ENCODE measurements at regions not wholly inside any gene's neighbourhood (a gene's known extent, or its start where the extent isn't known, plus 50 kb on each side); places are given as distances from the start of the nearest gene placed in this dataset.

GRCh38 chr11:37689951-37690350, 1091.9 kb upstream of the RAG2 start:
- H3K4me2 ChIP-seq (ENCODE audit: insufficient read depth, low read length) = no peak overlapping the region
- no peaks in the 10 kb centered on the region for H3K79me2 ChIP-seq (ENCODE audit: insufficient read depth, low read length)
- H4K20me1 ChIP-seq (ENCODE audit: insufficient read depth, low read length) = no peaks in the 10 kb centered on the region
- no peaks in the 10 kb centered on the region for H3K27me3 ChIP-seq (ENCODE audit: insufficient read depth, low read length)
- H3K9me3 ChIP-seq (ENCODE audit: low read depth, low read length) = peaks cover 2% of the 10 kb centered on the region
- no peak overlapping the region for H3K27ac ChIP-seq (ENCODE audit: low read depth, low read length)
- no peak for TF ChIP-seq CTCF (IDR thresholded peaks at IDR 0.05; ENCODE audit: extremely low read depth, low read depth, low read length)
- DNase-seq (ENCODE audit: insufficient read length, low spot score, missing footprints) = peak; percentile 42
- H3K4me1 ChIP-seq (ENCODE audit: insufficient read depth, low read length) = peaks cover 2% of the 10 kb centered on the region
- no peak overlapping the region for H2AFZ ChIP-seq (ENCODE audit: low read length)
- H3K36me3 ChIP-seq (ENCODE audit: insufficient read depth, low read length) = no peaks in the 10 kb centered on the region
- H3K4me3 ChIP-seq (ENCODE audit: insufficient read depth, low read length) = no peak overlapping the region

GRCh38 chr11:37688456-37688855, 1090.4 kb upstream of the RAG2 start:
- no peaks in the 10 kb centered on the region for H4K20me1 ChIP-seq (ENCODE audit: insufficient read depth, low read length)
- no peak overlapping the region for H3K4me3 ChIP-seq (ENCODE audit: insufficient read depth, low read length)
- no peak overlapping the region for H2AFZ ChIP-seq (ENCODE audit: low read length)
- DNase-seq (ENCODE audit: insufficient read length, low spot score, missing footprints) = no peak
- no peaks in the 10 kb centered on the region for H3K79me2 ChIP-seq (ENCODE audit: insufficient read depth, low read length)
- no peaks in the 10 kb centered on the region for H3K36me3 ChIP-seq (ENCODE audit: insufficient read depth, low read length)
- TF ChIP-seq CTCF (IDR thresholded peaks at IDR 0.05; ENCODE audit: extremely low read depth, low read depth, low read length) = no peak
- H3K27me3 ChIP-seq (ENCODE audit: insufficient read depth, low read length) = no peaks in the 10 kb centered on the region
- H3K4me2 ChIP-seq (ENCODE audit: insufficient read depth, low read length) = no peak overlapping the region
- H3K9me3 ChIP-seq (ENCODE audit: low read depth, low read length) = peaks cover 2% of the 10 kb centered on the region
- peaks cover 2% of the 10 kb centered on the region for H3K4me1 ChIP-seq (ENCODE audit: insufficient read depth, low read length)
- no peak overlapping the region for H3K27ac ChIP-seq (ENCODE audit: low read depth, low read length)

- H4K20me1 ChIP-seq (ENCODE audit: insufficient read depth, low read length) = no peaks in the 10 kb centered on the region
- H3K27me3 ChIP-seq (ENCODE audit: insufficient read depth, low read length) = no peaks in the 10 kb centered on the region
- H3K36me3 ChIP-seq (ENCODE audit: insufficient read depth, low read length) = no peaks in the 10 kb centered on the region
- H3K4me1 ChIP-seq (ENCODE audit: insufficient read depth, low read length) = peaks cover 2% of the 10 kb centered on the region
- H3K27ac ChIP-seq (ENCODE audit: low read depth, low read length) = no peak overlapping the region
- no peaks in the 10 kb centered on the region for H3K79me2 ChIP-seq (ENCODE audit: insufficient read depth, low read length)
- TF ChIP-seq CTCF (IDR thresholded peaks at IDR 0.05; ENCODE audit: extremely low read depth, low read depth, low read length) = no peak
- H2AFZ ChIP-seq (ENCODE audit: low read length) = no peak overlapping the region
- H3K4me3 ChIP-seq (ENCODE audit: insufficient read depth, low read length) = no peak overlapping the region
- H3K4me2 ChIP-seq (ENCODE audit: insufficient read depth, low read length) = no peak overlapping the region
- no peak for DNase-seq (ENCODE audit: insufficient read length, low spot score, missing footprints)
- H3K9me3 ChIP-seq (ENCODE audit: low read depth, low read length) = peaks cover 2% of the 10 kb centered on the region
These were observed 1089.1 kb upstream of the RAG2 start for GRCh38 chr11:37687130-37687529.

- Histone ChIP-seq H3K27ac (ENCODE audit: low read depth, low read length) (no peak overlapping the region), H4K20me1 (ENCODE audit: insufficient read depth, low read length) (no peaks in the 10 kb centered on the region), H3K4me2 (ENCODE audit: insufficient read depth, low read length) (no peak overlapping the region), H3K4me3 (ENCODE audit: insufficient read depth, low read length) (no peak overlapping the region), H2AFZ (ENCODE audit: low read length) (no peak overlapping the region), H3K79me2 (ENCODE audit: insufficient read depth, low read length) (no peaks in the 10 kb centered on the region), H3K9me3 (ENCODE audit: low read depth, low read length) (no peaks in the 10 kb centered on the region), H3K27me3 (ENCODE audit: insufficient read depth, low read length) (no peaks in the 10 kb centered on the region), H3K4me1 (ENCODE audit: insufficient read depth, low read length) (no peaks in the 10 kb centered on the region), H3K36me3 (ENCODE audit: insufficient read depth, low read length) (no peaks in the 10 kb centered on the region)
- peak; percentile 26 for DNase-seq (ENCODE audit: insufficient read length, low spot score, missing footprints)
- TF ChIP-seq CTCF (IDR thresholded peaks at IDR 0.05; ENCODE audit: extremely low read depth, low read depth, low read length) = no peak
These were observed 1073.3 kb upstream of the RAG2 start for GRCh38 chr11:37671321-37671720.

Data from osteoblast (primary cell).